GM23248 (cell line): ENCODE measurements at regions not wholly inside any gene's neighbourhood (a gene's known extent, or its start where the extent isn't known, plus 50 kb on each side); places are given as distances from the start of the nearest gene placed in this dataset.

Experiments
- DNase-seq: peaks from one replicate; pipeline ENCODE4 v3.0.0-alpha.2; 2015
- H2AFZ ChIP-seq: fragments of 200-600 bp; sonication (generic); 2 replicates; pipeline ENCODE4 v1.6.1; 2016; ENCODE audit warnings: antibody characterized with exemption
- H3F3A ChIP-seq: fragments of 200-600 bp; sonication (generic); 2 replicates; pipeline ENCODE4 v1.6.1; 2016; ENCODE audit warnings: mild to moderate bottlenecking, antibody characterized with exemption, mixed run types; ENCODE audit not compliant: insufficient read depth
- H3K27ac ChIP-seq: fragments of 200-600 bp; sonication (generic); 2 replicates; pipeline ENCODE4 v1.5.1; 2016; ENCODE audit warnings: mild to moderate bottlenecking
- H3K27me3 ChIP-seq: fragments of 200-600 bp; sonication (generic); replicated peaks from 2 replicates; pipeline ENCODE4 v1.6.1; 2016; ENCODE audit warnings: mild to moderate bottlenecking; ENCODE audit not compliant: insufficient read depth
- H3K36me3 ChIP-seq: fragments of 200-600 bp; sonication (generic); 2 replicates; pipeline ENCODE4 v1.6.1; 2016; ENCODE audit warnings: low read depth, mild to moderate bottlenecking
- H3K4me1 ChIP-seq: fragments of 200-600 bp; sonication (generic); 2 replicates; pipeline ENCODE4 v1.6.1; 2016; ENCODE audit warnings: mild to moderate bottlenecking; ENCODE audit not compliant: insufficient read depth
- H3K4me2 ChIP-seq: fragments of 200-600 bp; sonication (generic); one replicate; pipeline ENCODE4 v1.6.1; 2016; ENCODE audit warnings: mild to moderate bottlenecking; ENCODE audit not compliant: unreplicated experiment
- H3K4me3 ChIP-seq: fragments of 200-600 bp; sonication (generic); 2 replicates; pipeline ENCODE4 v1.5.1; 2016; ENCODE audit warnings: mild to moderate bottlenecking
- H3K79me2 ChIP-seq: fragments of 200-600 bp; sonication (generic); 2 replicates; pipeline ENCODE4 v1.6.1; 2016; ENCODE audit warnings: mild to moderate bottlenecking; ENCODE audit not compliant: insufficient read depth
- H3K9ac ChIP-seq: fragments of 200-600 bp; sonication (generic); 2 replicates; pipeline ENCODE4 v1.6.1; 2016; ENCODE audit warnings: mild to moderate bottlenecking
- H3K9me2 ChIP-seq: fragments of 200-600 bp; sonication (generic); 2 replicates; pipeline ENCODE4 v1.6.1; 2016; ENCODE audit warnings: mixed run types, mild to moderate bottlenecking, moderate library complexity; ENCODE audit not compliant: insufficient read depth
- H3K9me3 ChIP-seq: fragments of 200-600 bp; sonication (generic); one replicate; pipeline ENCODE4 v1.6.1; 2017; ENCODE audit warnings: low read depth
- H4K20me1 ChIP-seq: fragments of 200-600 bp; sonication (generic); 2 replicates; pipeline ENCODE4 v1.6.0; 2016; ENCODE audit not compliant: insufficient read depth
- EZH2 ChIP-seq: fragments of 200-600 bp; sonication (generic); IDR thresholded peaks from 2 replicates; pipeline ENCODE4 v1.6.1; 2018; ENCODE audit warnings: antibody characterized with exemption, mild to moderate bottlenecking; ENCODE audit not compliant: insufficient read depth, poor library complexity, severe bottlenecking
- EZH2phosphoT487 ChIP-seq: fragments of 200-600 bp; sonication (generic); IDR thresholded peaks from 2 replicates; pipeline ENCODE4 v1.6.1; 2018; ENCODE audit warnings: antibody characterized with exemption, moderate library complexity, mild to moderate bottlenecking, low read depth; ENCODE audit not compliant: insufficient read depth
- WGBS, 2 experiments: methylation state at CpG; one replicate each; pipeline ENCODE4 v1.1.6; 2015 to 2017; ENCODE audit warnings: low lambda C conversion rate in 2 of 2, low coverage in 1 of 2; ENCODE audit errors: missing lambda C conversion rate in 2 of 2; 5-methylcytosine and 5-hydroxymethylcytosine counted together
- in situ Hi-C: fragments of 300-500 bp; cut with MboI; formaldehyde crosslinking; loops from 2 replicates; pipeline ENCODE4 v1.15.0; 2020

GRCh38 chr9:7237473-7238246, 479.9 kb downstream of the KDM4C start:
- DNase-seq: peak; percentile 64
- Histone ChIP-seq H4K20me1 (no peaks in the 10 kb centered on the region), H3F3A (no peaks in the 10 kb centered on the region), H3K36me3 (no peaks in the 10 kb centered on the region), H3K4me2 (no peak overlapping the region), H3K4me3 (no peak overlapping the region), H3K79me2 (no peaks in the 10 kb centered on the region), H3K27me3 (peaks cover 7% of the 10 kb centered on the region; the same call in 1 of the 2 replicates), H3K9ac (no peak overlapping the region), H3K9me3 (no peaks in the 10 kb centered on the region), H3K4me1 (0 out of 2 replicates have a peak, but pooled peaks cover 5% of the 10 kb centered on the region), H3K27ac (no peak overlapping the region), H2AFZ (no peak overlapping the region), H3K9me2 (no peaks in the 10 kb centered on the region)
- WGBS, 2 experiments: 0% methylated on average over 1 of the region's 1 CpG
- TF ChIP-seq EZH2 (no peak), EZH2phosphoT487 (no peak)
- in situ Hi-C loops: no loop called here

- in situ Hi-C loops: no loop called here
- no peak overlapping the region for H3K4me2 ChIP-seq
- no peak overlapping the region for H3K4me3 ChIP-seq
- H3K27ac ChIP-seq: no peak overlapping the region
- no peaks in the 10 kb centered on the region for H3K9me3 ChIP-seq
- no peaks in the 10 kb centered on the region for H3K9me2 ChIP-seq
- no peaks in the 10 kb centered on the region for H4K20me1 ChIP-seq
- H3K27me3 ChIP-seq: peaks cover 18% of the 10 kb centered on the region
- H3K36me3 ChIP-seq: no peaks in the 10 kb centered on the region
- no peak for DNase-seq
- no peak overlapping the region for H2AFZ ChIP-seq
- 0 out of 2 replicates have a peak, but pooled peaks cover 5% of the 10 kb centered on the region for H3K4me1 ChIP-seq
- TF ChIP-seq EZH2phosphoT487 (no peak), EZH2 (no peak)
- no peaks in the 10 kb centered on the region for H3K79me2 ChIP-seq
- WGBS, 2 experiments: 23 to 38% methylated on average over 4 to 5 of the region's 5 CpGs
- no peak overlapping the region for H3K9ac ChIP-seq
- no peaks in the 10 kb centered on the region for H3F3A ChIP-seq
Measured at GRCh38 chr9:7236186-7236585, 478.4 kb downstream of the KDM4C start.

DNA sequence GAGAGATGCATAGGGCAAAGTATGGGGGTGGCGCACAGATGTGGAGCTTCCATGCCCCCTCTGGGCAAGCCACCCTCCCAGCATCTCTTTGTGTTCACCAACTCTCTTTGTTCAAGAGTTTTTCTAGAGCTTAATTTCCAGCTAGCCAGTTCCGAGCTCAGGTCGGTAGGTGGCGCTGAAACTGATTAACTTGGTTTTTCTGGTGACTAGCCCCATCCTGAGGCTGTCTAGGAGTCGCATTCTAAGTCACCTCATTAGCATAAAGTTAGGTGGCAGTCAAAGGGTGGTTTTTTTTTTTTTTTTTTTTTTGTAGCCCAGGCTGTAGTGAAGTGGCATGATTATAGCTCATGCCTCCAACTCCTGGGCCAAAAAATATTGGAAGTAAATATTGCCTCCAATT, 476.4 kb downstream of the KDM4C start:
- Histone ChIP-seq H3F3A (no peaks in the 10 kb centered on the region), H3K27ac (no peak overlapping the region), H3K4me3 (no peak overlapping the region), H3K9me2 (no peaks in the 10 kb centered on the region), H3K4me2 (no peak overlapping the region), H3K9me3 (no peaks in the 10 kb centered on the region), H2AFZ (no peak overlapping the region), H3K79me2 (no peaks in the 10 kb centered on the region), H3K36me3 (no peaks in the 10 kb centered on the region), H3K9ac (no peak overlapping the region), H3K4me1 (0 out of 2 replicates have a peak, but pooled peaks cover 5% of the 10 kb centered on the region), H3K27me3 (peaks cover 13% of the 10 kb centered on the region), H4K20me1 (no peaks in the 10 kb centered on the region)
- peak; percentile 63 for DNase-seq
- WGBS, 2 experiments: 17 to 18% methylated on average over 5 of the region's 5 CpGs
- in situ Hi-C loops: no loop called here
- no peak for TF ChIP-seq EZH2phosphoT487
- TF ChIP-seq EZH2: no peak

DNA sequence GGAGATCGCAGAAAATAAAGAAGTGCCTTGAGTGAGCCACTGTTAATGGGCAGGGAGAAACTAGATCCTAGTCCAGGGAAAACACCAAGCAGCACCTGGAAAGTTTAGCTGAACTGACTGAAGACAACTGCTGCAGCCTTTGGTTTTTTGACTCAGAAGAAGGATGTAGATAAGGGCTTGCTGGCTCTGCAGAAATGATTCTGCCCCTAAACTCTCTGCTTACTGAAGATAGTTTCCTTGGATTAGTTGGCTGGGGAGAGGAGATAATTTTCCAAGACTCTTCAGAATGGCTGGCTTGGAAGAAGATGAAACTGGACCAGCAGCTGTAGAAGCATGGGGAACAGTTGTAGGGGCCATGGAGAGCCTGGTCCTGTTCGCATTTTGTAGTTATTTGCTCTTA, 471.8 kb downstream of the KDM4C start:
- Histone ChIP-seq H3K9me2 (no peaks in the 10 kb centered on the region), H4K20me1 (no peaks in the 10 kb centered on the region), H3K27ac (no peak overlapping the region), H3F3A (no peaks in the 10 kb centered on the region), H3K9me3 (no peaks in the 10 kb centered on the region), H3K9ac (no peak overlapping the region), H2AFZ (no peak overlapping the region), H3K79me2 (no peaks in the 10 kb centered on the region), H3K4me2 (no peak overlapping the region), H3K27me3 (peaks cover 20% of the 10 kb centered on the region), H3K36me3 (no peaks in the 10 kb centered on the region), H3K4me1 (no peaks in the 10 kb centered on the region), H3K4me3 (no peak overlapping the region)
- no peak for TF ChIP-seq EZH2
- no peak for TF ChIP-seq EZH2phosphoT487
- 53 to 61% methylated on average over 2 of the region's 2 CpGs for WGBS, 2 experiments
- no peak for DNase-seq
- in situ Hi-C loops: no loop called here
